WTC11 (cell line): ENCODE measurements at regions not wholly inside any gene's neighbourhood (a gene's known extent, or its start where the extent isn't known, plus 50 kb on each side); places are given as distances from the start of the nearest gene placed in this dataset.
A peak's percentile ranks its signal among the peaks of the same experiment; 100 is the strongest.
"Not testable (repeated sequence)": the region's sequence is repeated elsewhere in the genome, so short reads cannot be mapped to it uniquely, and the experiment has no call there.

Experiments used
- ATAC-seq: fragments of 200-7000 bp; cut with Tn5 transposase; 2 replicates; pipeline ENCODE4 v1.10.0; 2021; ENCODE audit warnings: mild to moderate bottlenecking, moderate library complexity
- CTCF ChIA-PET: fragments of 300-600 bp; sonication (Branson Sonifier 250); formaldehyde crosslinking; loops from one replicate; lab custom pipeline; 2021; ENCODE audit warnings: antibody characterized with exemption; lab: Charles Lee
- POLR2A ChIA-PET: fragments of 350-600 bp; sonication (Branson Sonifier 250); formaldehyde crosslinking; loops from one replicate; lab custom pipeline; 2021; ENCODE audit warnings: antibody characterized with exemption; lab: Charles Lee
- DNase-seq: peaks from one replicate; pipeline ENCODE4 v3.0.0; 2021; ENCODE audit warnings: low spot score
- H3K27ac Mint-ChIP-seq: 2 replicates; pipeline ENCODE4 v1.8.0; 2021; ENCODE audit warnings: mixed read lengths
- H3K27me3 Mint-ChIP-seq: 2 replicates; pipeline ENCODE4 v1.8.0; 2021; ENCODE audit warnings: low read depth, mild to moderate bottlenecking, moderate library complexity, mixed read lengths
- H3K36me3 Mint-ChIP-seq: 2 replicates; pipeline ENCODE4 v1.8.0; 2021; ENCODE audit warnings: mixed read lengths
- H3K4me1 Mint-ChIP-seq: 2 replicates; pipeline ENCODE4 v1.8.0; 2022; ENCODE audit warnings: mixed read lengths
- H3K4me3 Mint-ChIP-seq: 2 replicates; pipeline ENCODE4 v1.8.0; 2021; ENCODE audit warnings: mild to moderate bottlenecking, moderate library complexity, mixed read lengths
- H3K9me3 Mint-ChIP-seq: 2 replicates; pipeline ENCODE4 v1.8.0; 2021; ENCODE audit warnings: mixed read lengths
- ARID4B ChIP-seq: sonication (generic); formaldehyde crosslinking; IDR thresholded peaks from 2 replicates; pipeline ENCODE4 v1.8.0; 2023; ENCODE audit warnings: missing genetic modification reagents, mild to moderate bottlenecking, borderline replicate concordance
- ATF3 ChIP-seq: sonication (generic); formaldehyde crosslinking; conservative IDR thresholded peaks from 2 replicates; pipeline ENCODE4 v1.8.1; 2022; ENCODE audit warnings: mild to moderate bottlenecking, missing genetic modification reagents
- CREB1 ChIP-seq: sonication (generic); formaldehyde crosslinking; IDR thresholded peaks from 2 replicates; pipeline ENCODE4 v1.8.0; 2023; ENCODE audit warnings: mild to moderate bottlenecking, missing genetic modification reagents
- ESRRA ChIP-seq: sonication (generic); formaldehyde crosslinking; IDR thresholded peaks from 2 replicates; pipeline ENCODE4 v1.8.1; 2022; ENCODE audit warnings: mild to moderate bottlenecking, missing genetic modification reagents, borderline replicate concordance
- HMGXB4 ChIP-seq: sonication (generic); formaldehyde crosslinking; IDR thresholded peaks from 2 replicates; pipeline ENCODE4 v1.8.1; 2023; ENCODE audit warnings: mild to moderate bottlenecking, moderate library complexity, missing genetic modification reagents
- IRF2 ChIP-seq: sonication (generic); formaldehyde crosslinking; IDR thresholded peaks from 2 replicates; pipeline ENCODE4 v1.8.0; 2022; ENCODE audit warnings: low read depth, missing genetic modification reagents, borderline replicate concordance
- JAZF1 ChIP-seq: fragments of 250-450 bp; sonication (Bioruptor Pico); IDR thresholded peaks from 2 replicates; pipeline ENCODE4 v1.9.0; 2021; ENCODE audit warnings: moderate library complexity, mild to moderate bottlenecking, inconsistent platforms
- KAT7 ChIP-seq: sonication (generic); formaldehyde crosslinking; IDR thresholded peaks from 2 replicates; pipeline ENCODE4 v1.8.1; 2023; ENCODE audit warnings: missing genetic modification reagents, mild to moderate bottlenecking, borderline replicate concordance
- NFATC4 ChIP-seq: fragments of 250-450 bp; sonication (Bioruptor Pico); IDR thresholded peaks from 2 replicates; pipeline ENCODE4 v1.9.0; 2021; ENCODE audit warnings: mild to moderate bottlenecking
- NFE2L1 ChIP-seq: sonication (generic); formaldehyde crosslinking; IDR thresholded peaks from 2 replicates; pipeline ENCODE4 v1.8.1; 2023; ENCODE audit warnings: missing genetic modification reagents
- SMAD3 ChIP-seq: sonication (generic); formaldehyde crosslinking; IDR thresholded peaks from 2 replicates; pipeline ENCODE4 v1.8.0; 2022; ENCODE audit warnings: missing genetic modification reagents, mild to moderate bottlenecking, borderline replicate concordance
- TP53 ChIP-seq: sonication (generic); formaldehyde crosslinking; IDR thresholded peaks from 2 replicates; pipeline ENCODE4 v1.8.1; 2023; ENCODE audit warnings: mild to moderate bottlenecking, missing genetic modification reagents
- USF1 ChIP-seq: sonication (generic); formaldehyde crosslinking; IDR thresholded peaks from 2 replicates; pipeline ENCODE4 v1.8.0; 2022; ENCODE audit warnings: mild to moderate bottlenecking, missing genetic modification reagents
- ZMAT4 ChIP-seq: fragments of 250-450 bp; sonication (Bioruptor Pico); IDR thresholded peaks from 2 replicates; pipeline ENCODE4 v1.9.0; 2021; ENCODE audit warnings: mild to moderate bottlenecking
- ZNF121 ChIP-seq: sonication (generic); formaldehyde crosslinking; IDR thresholded peaks from 2 replicates; pipeline ENCODE4 v1.8.0; 2023; ENCODE audit warnings: missing genetic modification reagents
- ZNF138 ChIP-seq: sonication (generic); formaldehyde crosslinking; conservative IDR thresholded peaks from 2 replicates; pipeline ENCODE4 v1.8.1; 2022; ENCODE audit warnings: mild to moderate bottlenecking, moderate library complexity, missing genetic modification reagents
- ZNF219 ChIP-seq: sonication (generic); formaldehyde crosslinking; IDR thresholded peaks from 2 replicates; pipeline ENCODE4 v1.8.0; 2023; ENCODE audit warnings: missing genetic modification reagents, mild to moderate bottlenecking, borderline replicate concordance
- ZNF317 ChIP-seq: sonication (generic); formaldehyde crosslinking; IDR thresholded peaks from 2 replicates; pipeline ENCODE4 v1.8.1; 2023; ENCODE audit warnings: low read depth, mild to moderate bottlenecking, moderate library complexity, missing genetic modification reagents, borderline replicate concordance
- ZNF416 ChIP-seq: fragments of 250-450 bp; sonication (Bioruptor Pico); IDR thresholded peaks from 2 replicates; pipeline ENCODE4 v1.9.0; 2021; ENCODE audit warnings: mild to moderate bottlenecking, inconsistent platforms
- ZNF425 ChIP-seq: fragments of 250-450 bp; sonication (Bioruptor Pico); conservative IDR thresholded peaks from 2 replicates; pipeline ENCODE4 v1.9.0; 2021; ENCODE audit warnings: mild to moderate bottlenecking

GRCh38 chr13:80704369-80704768 lies 363.4 kb upstream of the SPRY2 start:
- H3K4me1 Mint-ChIP-seq: no peaks in the 10 kb centered on the region
- DNase-seq: no peak
- no peak overlapping the region for H3K4me3 Mint-ChIP-seq
- no peak overlapping the region for H3K27ac Mint-ChIP-seq
- no peaks in the 10 kb centered on the region for H3K27me3 Mint-ChIP-seq
- ChIA-PET CTCF (no interaction called here), POLR2A (no interaction called here)
- TF ChIP-seq ZMAT4 (CRISPR knock-in tag) (no peak), ZNF219 (CRISPR knock-in tag) (no peak), TP53 (no peak), ZNF425 (CRISPR knock-in tag) (no peak), NFATC4 (CRISPR knock-in tag) (no peak), ESRRA (CRISPR knock-in tag) (no peak), CREB1 (no peak), IRF2 (CRISPR knock-in tag) (no peak), KAT7 (CRISPR knock-in tag) (no peak), USF1 (CRISPR knock-in tag) (no peak), ATF3 (no peak), HMGXB4 (CRISPR knock-in tag) (no peak), SMAD3 (no peak), ARID4B (no peak), ZNF138 (CRISPR knock-in tag) (no peak), ZNF121 (CRISPR knock-in tag) (no peak)
- peaks cover 15% of the 10 kb centered on the region for H3K36me3 Mint-ChIP-seq
- peaks cover 23% of the 10 kb centered on the region for H3K9me3 Mint-ChIP-seq
- no peak for ATAC-seq

- ATAC-seq (peak; percentile 98), DNase-seq (no peak)
- ChIA-PET CTCF (no interaction called here), POLR2A (no interaction called here)
- Mint-ChIP-seq H3K9me3 (peaks cover 27% of the 10 kb centered on the region), H3K4me3 (no peak overlapping the region), H3K27ac (peak overlapping the region; percentile 82; the same call in 1 of the 2 replicates), H3K4me1 (peaks cover 10% of the 10 kb centered on the region), H3K36me3 (peaks cover 19% of the 10 kb centered on the region), H3K27me3 (no peaks in the 10 kb centered on the region)
- no peak for TF ChIP-seq NFE2L1 (CRISPR knock-in tag)
- TF ChIP-seq ZNF416 (CRISPR knock-in tag): no peak
- TF ChIP-seq JAZF1 (CRISPR knock-in tag): no peak
- TF ChIP-seq ZNF317: no peak
- TF ChIP-seq TP53: no peak
Observed at GRCh38 chr13:80695841-80696240, 354.9 kb upstream of the SPRY2 start.

- H3K27ac Mint-ChIP-seq, H3K4me3 Mint-ChIP-seq, H3K27me3 Mint-ChIP-seq, CTCF ChIA-PET, POLR2A ChIA-PET, ATAC-seq, DNase-seq: not testable (repeated sequence)
- Mint-ChIP-seq H3K9me3 (peaks cover 34% of the 10 kb centered on the region), H3K36me3 (peaks cover 18% of the 10 kb centered on the region), H3K4me1 (peaks cover 16% of the 10 kb centered on the region)
Observed at GRCh38 chr13:80691814-80692213, 350.9 kb upstream of the SPRY2 start.
